IMR-90 (cell line): ENCODE measurements at regions not wholly inside any gene's neighbourhood (a gene's known extent, or its start where the extent isn't known, plus 50 kb on each side); places are given as distances from the start of the nearest gene placed in this dataset.

ENCODE experiments used
- ATAC-seq: fragments of 200-7000 bp; cut with Tn5 transposase; 2 replicates; pipeline ENCODE4 v1.9.1; 2020; ENCODE audit warnings: low read depth, mild to moderate bottlenecking, moderate library complexity
- BruUV-seq: library from RNA; stranded (reverse); fragments of 400-500 nt; replicated peaks from 2 replicates; lab custom pipeline; 2021; lab: Mats Ljungman, UMichigan
- CTCF ChIA-PET: fragments of 300-600 bp; formaldehyde crosslinking; extraction: SDS; loops from one replicate; lab custom pipeline; 2021; ENCODE audit warnings: antibody characterized with exemption; lab: Yijun Ruan, JAX
- POLR2A ChIA-PET: fragments of 300-600 bp; sonication (Branson Sonifier 250); formaldehyde crosslinking; loops from one replicate; lab custom pipeline; 2022; ENCODE audit warnings: antibody characterized with exemption; ENCODE audit not compliant: unreplicated experiment; lab: Charles Lee
- DNase-seq: peaks from one replicate; pipeline ENCODE4 v3.0.0; 2013
- H2AFZ ChIP-seq: replicated peaks from 2 replicates; pipeline ENCODE3; 2013; ENCODE audit warnings: low read length, mild to moderate bottlenecking; ENCODE audit not compliant: poor library complexity
- H2AK5ac ChIP-seq: 2 replicates; pipeline ENCODE4 v1.6.1; 2013; ENCODE audit warnings: low read depth, low read length, inconsistent platforms
- H2AK9ac ChIP-seq: replicated peaks from 2 replicates; pipeline ENCODE3; 2013; ENCODE audit warnings: mild to moderate bottlenecking, low read depth, low read length, moderate library complexity; ENCODE audit not compliant: poor library complexity
- H2BK120ac ChIP-seq: 2 replicates; pipeline ENCODE4 v1.6.1; 2013; ENCODE audit warnings: low read depth, low read length, inconsistent platforms
- H2BK15ac ChIP-seq: 3 replicates; pipeline ENCODE4 v1.6.1; 2013; ENCODE audit warnings: low read depth, low read length, inconsistent platforms
- H2BK20ac ChIP-seq: 2 replicates; pipeline ENCODE4 v1.6.1; 2013; ENCODE audit warnings: low read depth, mild to moderate bottlenecking, inconsistent platforms, low read length, moderate library complexity
- H2BK5ac ChIP-seq: 2 replicates; pipeline ENCODE4 v1.6.1; 2013; ENCODE audit warnings: mild to moderate bottlenecking, low read depth, low read length, inconsistent platforms; ENCODE audit not compliant: poor library complexity, severe bottlenecking
- H3K14ac ChIP-seq: replicated peaks from 2 replicates; pipeline ENCODE4 v1.6.1; 2013; ENCODE audit warnings: low read depth, low read length, inconsistent platforms
- H3K18ac ChIP-seq: 2 replicates; pipeline ENCODE4 v1.6.1; 2013; ENCODE audit warnings: low read depth, low read length, control low read depth
- H3K23ac ChIP-seq: 2 replicates; pipeline ENCODE4 v1.6.1; 2013; ENCODE audit warnings: low read depth, low read length, inconsistent platforms
- H3K27ac ChIP-seq: 2 replicates; pipeline ENCODE4 v1.5.1; 2013; ENCODE audit warnings: mild to moderate bottlenecking, control low read depth, low read length; ENCODE audit not compliant: insufficient read depth
- H3K27me3 ChIP-seq: 2 replicates; pipeline ENCODE4 v1.6.1; 2013; ENCODE audit warnings: low read length; ENCODE audit not compliant: control insufficient read depth, insufficient read depth
- H3K36me3 ChIP-seq: 2 replicates; pipeline ENCODE4 v1.6.1; 2013; ENCODE audit warnings: low read length, mixed read lengths; ENCODE audit not compliant: control insufficient read depth, insufficient read depth
- H3K4ac ChIP-seq: 2 replicates; pipeline ENCODE4 v1.6.1; 2013; ENCODE audit warnings: low read depth, low read length, inconsistent platforms
- H3K4me1 ChIP-seq: 2 replicates; pipeline ENCODE4 v1.6.1; 2013; ENCODE audit warnings: low read length, mixed read lengths; ENCODE audit not compliant: control insufficient read depth, insufficient read depth
- H3K4me2 ChIP-seq: 2 replicates; pipeline ENCODE4 v1.6.1; 2013; ENCODE audit warnings: low read depth, mild to moderate bottlenecking, control low read depth, low read length, moderate library complexity
- H3K4me3 ChIP-seq: 2 replicates; pipeline ENCODE4 v1.5.1; 2013; ENCODE audit warnings: low read depth, mild to moderate bottlenecking, control low read depth, low read length, moderate library complexity; ENCODE audit not compliant: insufficient read depth
- H3K56ac ChIP-seq: 2 replicates; pipeline ENCODE4 v1.6.1; 2013; ENCODE audit warnings: low read length, inconsistent platforms; ENCODE audit not compliant: insufficient read depth; ENCODE audit errors: extremely low read depth
- H3K79me1 ChIP-seq, 2 experiments: 2 replicates each; pipeline ENCODE4 v1.6.1; 2013; ENCODE audit warnings: low read length in 2 of 2, inconsistent platforms in 1 of 2, low read depth in 1 of 2
- H3K9ac ChIP-seq: 2 replicates; pipeline ENCODE4 v1.6.1; 2013; ENCODE audit warnings: low read depth, low read length, control low read depth
- H3K9me1 ChIP-seq: 2 replicates; pipeline ENCODE4 v1.6.1; 2013; ENCODE audit warnings: low read length, inconsistent platforms; ENCODE audit not compliant: insufficient read depth
- H3K9me3 ChIP-seq: 2 replicates; pipeline ENCODE4 v1.6.1; 2013; ENCODE audit warnings: low read length; ENCODE audit not compliant: control insufficient read depth, insufficient read depth
- H4K20me1 ChIP-seq: 2 replicates; pipeline ENCODE4 v1.6.1; 2013; ENCODE audit warnings: low read length, inconsistent platforms; ENCODE audit not compliant: insufficient read depth
- H4K5ac ChIP-seq: 2 replicates; pipeline ENCODE4 v1.6.1; 2013; ENCODE audit warnings: mild to moderate bottlenecking, low read depth, low read length, control low read depth
- H4K8ac ChIP-seq, 2 experiments: 2 replicates each; pipeline ENCODE4 v1.6.1; 2013; ENCODE audit warnings: low read depth in 2 of 2, low read length in 2 of 2, control low read depth in 1 of 2, inconsistent platforms in 1 of 2
- H4K91ac ChIP-seq: 2 replicates; pipeline ENCODE4 v1.6.1; 2013; ENCODE audit warnings: low read depth, low read length, inconsistent platforms; ENCODE audit not compliant: insufficient read depth
- BHLHE40 ChIP-seq: fragments of 150-350 bp; IDR thresholded peaks from 2 replicates; pipeline ENCODE4 v1.6.1; 2016; ENCODE audit warnings: mild to moderate bottlenecking, low read depth, low read length
- CEBPB ChIP-seq: IDR thresholded peaks from 2 replicates; pipeline ENCODE4 v1.6.1; 2012; ENCODE audit warnings: low read depth, low read length, improper control_type of control experiment
- CHD1 ChIP-seq: IDR thresholded peaks from 2 replicates; pipeline ENCODE4 v1.6.1; 2012; ENCODE audit warnings: low read depth, low read length, improper control_type of control experiment
- CTCF ChIP-seq: conservative IDR thresholded peaks from 2 replicates; pipeline ENCODE4 v1.5.1; 2012; ENCODE audit warnings: mild to moderate bottlenecking, low read depth, low read length, improper control_type of control experiment
- ELK1 ChIP-seq: fragments of 150-350 bp; IDR thresholded peaks from 2 replicates; pipeline ENCODE4 v1.6.1; 2016; ENCODE audit warnings: low read depth, mild to moderate bottlenecking, low read length, moderate library complexity, borderline replicate concordance
- FOS ChIP-seq: fragments of 150-350 bp; IDR thresholded peaks from 2 replicates; pipeline ENCODE4 v1.6.1; 2016; ENCODE audit warnings: low read depth, low read length
- MAFK ChIP-seq: IDR thresholded peaks from 2 replicates; pipeline ENCODE4 v1.6.1; 2012; ENCODE audit warnings: low read depth, low read length, improper control_type of control experiment
- MAZ ChIP-seq: IDR thresholded peaks from 2 replicates; pipeline ENCODE4 v1.6.1; 2012; ENCODE audit warnings: low read depth, mild to moderate bottlenecking, low read length, improper control_type of control experiment, moderate library complexity, borderline replicate concordance
- MXI1 ChIP-seq: IDR thresholded peaks from 2 replicates; pipeline ENCODE4 v1.6.1; 2012; ENCODE audit warnings: low read depth, mild to moderate bottlenecking, low read length, moderate library complexity, borderline replicate concordance
- NFE2L2 ChIP-seq: fragments of 150-350 bp; IDR thresholded peaks from 2 replicates; pipeline ENCODE4 v1.6.1; 2016; ENCODE audit warnings: low read depth, mild to moderate bottlenecking, low read length
- POLR2A ChIP-seq: IDR thresholded peaks from 2 replicates; pipeline ENCODE4 v1.6.1; 2012; ENCODE audit warnings: mild to moderate bottlenecking, low read depth, low read length
- RAD21 ChIP-seq: IDR thresholded peaks from 2 replicates; pipeline ENCODE4 v1.6.1; 2012; ENCODE audit warnings: low read length, improper control_type of control experiment
- RCOR1 ChIP-seq: IDR thresholded peaks from 2 replicates; pipeline ENCODE4 v1.6.1; 2012; ENCODE audit warnings: mild to moderate bottlenecking, low read length, improper control_type of control experiment; ENCODE audit not compliant: insufficient replicate concordance
- RFX5 ChIP-seq: IDR thresholded peaks from 2 replicates; pipeline ENCODE4 v1.8.0; 2012; ENCODE audit warnings: low read depth, mild to moderate bottlenecking, low read length, moderate library complexity
- SMC3 ChIP-seq: fragments of 150-350 bp; IDR thresholded peaks from 2 replicates; pipeline ENCODE4 v1.6.1; 2016; ENCODE audit warnings: low read depth, mild to moderate bottlenecking, antibody characterized with exemption, low read length, moderate library complexity
- USF2 ChIP-seq: fragments of 150-350 bp; IDR thresholded peaks from 2 replicates; pipeline ENCODE4 v1.6.1; 2017; ENCODE audit warnings: mild to moderate bottlenecking, antibody characterized with exemption, low read length, low read depth
- WGBS, 2 experiments: methylation state at CpG; one replicate each; pipeline versions ENCODE4 v1.1.5 to v1.1.7; 2013; ENCODE audit warnings: missing lambda C conversion rate in 2 of 2; ENCODE audit not compliant: insufficient read length in 1 of 2; ENCODE audit errors: extremely low coverage in 2 of 2; 5-methylcytosine and 5-hydroxymethylcytosine counted together
- dilution Hi-C: fragments of 300-500 bp; cut with HindIII; formaldehyde crosslinking; loops from one replicate; pipeline ENCODE4 v1.14.3; 2018; ENCODE audit warnings: low sequenced_read_pairs; ENCODE audit not compliant: unreplicated experiment
- in situ Hi-C: fragments of 300-500 bp; cut with MboI; formaldehyde crosslinking; loops from 3 replicates; pipeline ENCODE4 v1.14.3; 2019; ENCODE audit warnings: low sequenced_read_pairs, inconsistent platforms, mixed read lengths
- intact Hi-C: fragments of 100-400 bp; cut with micrococcal nuclease; formaldehyde crosslinking; loops from 2 replicates; pipeline ENCODE4 v1.10.0; 2022

- Histone ChIP-seq H4K91ac (no peak overlapping the region), H3K9me3 (peaks cover 10% of the 10 kb centered on the region; the same call in 1 of the 2 replicates), H2BK5ac (no peak overlapping the region), H4K8ac (no peak overlapping the region), H4K20me1 (no peaks in the 10 kb centered on the region), H3K79me1 (no peaks in the 10 kb centered on the region), H3K27me3 (no peaks in the 10 kb centered on the region), H3K36me3 (no peaks in the 10 kb centered on the region), H3K4ac (no peak overlapping the region), H3K4me1 (no peaks in the 10 kb centered on the region), H2BK20ac (no peak overlapping the region), H3K9me1 (no peaks in the 10 kb centered on the region), H3K14ac (no peak overlapping the region), H2AK9ac (no peak overlapping the region), H3K9ac (no peak overlapping the region), H3K56ac (no peak overlapping the region), H2BK15ac (no peak overlapping the region), H2AK5ac (no peak overlapping the region), H2BK120ac (no peak overlapping the region), H2AFZ (no peak overlapping the region), H3K18ac (no peak overlapping the region), H3K27ac (no peak overlapping the region), H3K4me3 (no peak overlapping the region), H3K23ac (no peak overlapping the region), H4K5ac (no peak overlapping the region), H3K4me2 (no peak overlapping the region)
- dilution Hi-C loops (no loop called here), in situ Hi-C loops (no loop called here), intact Hi-C loops (no loop called here)
- BruUV-seq = no TSS peak
- ATAC-seq (no peak), DNase-seq (no peak)
- CTCF ChIA-PET = no interaction called here
- WGBS, 2 experiments = no CpG with 5 or more reads among the region's 5 CpGs
- TF ChIP-seq RAD21 (no peak), USF2 (no peak), RFX5 (no peak), CHD1 (no peak), POLR2A (no peak), BHLHE40 (no peak), ELK1 (no peak), RCOR1 (no peak), NFE2L2 (no peak), CEBPB (no peak), MXI1 (no peak), CTCF (no peak), MAFK (no peak), MAZ (no peak), SMC3 (no peak), FOS (no peak)
- POLR2A ChIA-PET = no interaction called here
These were observed 218.2 kb upstream of the CELF4 start for GRCh38 chr18:37783771-37784170.
